ENCODE measurements at regions not wholly inside any gene's neighbourhood (a gene's known extent, or its start where the extent isn't known, plus 50 kb on each side); places are given as distances from the start of the nearest gene placed in this dataset.

DNA sequence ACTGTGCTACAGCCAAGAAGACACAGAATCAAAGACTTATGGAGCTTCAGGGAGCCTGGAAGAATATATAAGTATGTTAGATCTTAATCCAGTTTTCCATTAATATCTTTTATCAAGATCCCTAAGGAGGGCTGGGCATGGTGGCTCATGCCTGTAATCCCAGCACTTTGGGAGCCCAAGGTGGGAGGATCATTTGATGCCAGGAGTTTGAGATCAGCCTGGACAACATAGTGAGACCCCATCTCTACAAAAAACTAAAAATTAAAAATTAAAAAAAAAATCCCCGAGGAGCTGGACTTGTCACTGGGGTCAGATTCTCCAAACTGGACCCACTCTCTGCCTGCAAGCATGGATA is 113.9 kb upstream of the CDC42BPA start:
- TF ChIP-seq, protein P1, sequence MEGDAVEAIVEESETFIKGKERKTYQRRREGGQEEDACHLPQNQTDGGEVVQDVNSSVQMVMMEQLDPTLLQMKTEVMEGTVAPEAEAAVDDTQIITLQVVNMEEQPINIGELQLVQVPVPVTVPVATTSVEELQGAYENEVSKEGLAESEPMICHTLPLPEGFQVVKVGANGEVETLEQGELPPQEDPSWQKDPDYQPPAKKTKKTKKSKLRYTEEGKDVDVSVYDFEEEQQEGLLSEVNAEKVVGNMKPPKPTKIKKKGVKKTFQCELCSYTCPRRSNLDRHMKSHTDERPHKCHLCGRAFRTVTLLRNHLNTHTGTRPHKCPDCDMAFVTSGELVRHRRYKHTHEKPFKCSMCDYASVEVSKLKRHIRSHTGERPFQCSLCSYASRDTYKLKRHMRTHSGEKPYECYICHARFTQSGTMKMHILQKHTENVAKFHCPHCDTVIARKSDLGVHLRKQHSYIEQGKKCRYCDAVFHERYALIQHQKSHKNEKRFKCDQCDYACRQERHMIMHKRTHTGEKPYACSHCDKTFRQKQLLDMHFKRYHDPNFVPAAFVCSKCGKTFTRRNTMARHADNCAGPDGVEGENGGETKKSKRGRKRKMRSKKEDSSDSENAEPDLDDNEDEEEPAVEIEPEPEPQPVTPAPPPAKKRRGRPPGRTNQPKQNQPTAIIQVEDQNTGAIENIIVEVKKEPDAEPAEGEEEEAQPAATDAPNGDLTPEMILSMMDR (conservative IDR thresholded peaks at IDR 0.05; ENCODE audit: low read depth, low read length): no peak
- no peak for TF ChIP-seq EZH2 (IDR thresholded peaks at IDR 0.05; ENCODE audit: low read length, unreplicated experiment)
- TF ChIP-seq EZH2phosphoT487 (IDR thresholded peaks at IDR 0.05; ENCODE audit: borderline replicate concordance, low read length): no peak

All from PC-3 (cell line).